SK-N-SH (cell line): ENCODE measurements at regions not wholly inside any gene's neighbourhood (a gene's known extent, or its start where the extent isn't known, plus 50 kb on each side); places are given as distances from the start of the nearest gene placed in this dataset.

Experiments
- CTCF ChIA-PET: fragments of 300-600, 350-600 bp; formaldehyde crosslinking; extraction: SDS; loops from one replicate; lab custom pipeline; 2021; lab: Yijun Ruan, JAX
- POLR2A ChIA-PET: fragments of 350-600 bp; sonication (Branson Sonifier 250); formaldehyde crosslinking; extraction: SDS; loops from one replicate; lab custom pipeline; 2020; ENCODE audit warnings: antibody characterized with exemption, inconsistent platforms; lab: Yijun Ruan, JAX
- DNase-seq: peaks from one replicate; pipeline ENCODE4 v3.0.0; 2012
- H2AFZ ChIP-seq: fragments of 200-600 bp; sonication (generic); 2 replicates; pipeline ENCODE4 v1.8.1; 2016; ENCODE audit warnings: antibody characterized with exemption, mild to moderate bottlenecking, low read depth
- H3F3A ChIP-seq: fragments of 200-600 bp; sonication (generic); replicated peaks from 2 replicates; pipeline ENCODE3; 2016; ENCODE audit warnings: antibody characterized with exemption, mild to moderate bottlenecking; ENCODE audit not compliant: insufficient read depth
- H3K27ac ChIP-seq, 2 experiments: fragments of 200-500 bp in 1 of 2; fragments of 200-600 bp in 1 of 2; sonication (Bioruptor generic) in 1 of 2; sonication (generic), shearing (Covaris generic) in 1 of 2; 2 replicates each; pipeline versions ENCODE4 v1.5.1 to v1.6.1; 2014 to 2016; ENCODE audit warnings: low read depth in 2 of 2, inconsistent platforms in 1 of 2, low read length in 1 of 2, mild to moderate bottlenecking in 1 of 2, mixed read lengths in 1 of 2
- H3K27me3 ChIP-seq: fragments of 200-600 bp; sonication (generic), shearing (Covaris generic); 2 replicates; pipeline ENCODE4 v1.6.1; 2016; ENCODE audit warnings: mixed run types; ENCODE audit not compliant: insufficient read depth
- H3K36me3 ChIP-seq, 2 experiments: fragments of 200-500 bp in 1 of 2; fragments of 200-600 bp in 1 of 2; sonication (Bioruptor generic) in 1 of 2; sonication (generic) in 1 of 2; replicated peaks in 1 of 2; 2 replicates each; pipeline versions ENCODE3 to v1.5.1; 2014 to 2016; ENCODE audit warnings: low read length in 1 of 2, mild to moderate bottlenecking in 1 of 2; ENCODE audit not compliant: insufficient read depth in 2 of 2, control insufficient read depth in 1 of 2
- H3K4me1 ChIP-seq, 2 experiments: fragments of 200-500 bp in 1 of 2; fragments of 200-600 bp in 1 of 2; sonication (Bioruptor generic) in 1 of 2; sonication (generic), shearing (Covaris generic) in 1 of 2; 2 replicates each; pipeline versions ENCODE4 v1.5.1 to v1.6.1; 2014 to 2016; ENCODE audit warnings: low read depth in 1 of 2, low read length in 1 of 2, mixed run types in 1 of 2; ENCODE audit not compliant: insufficient read depth in 2 of 2, control insufficient read depth in 1 of 2
- H3K4me2 ChIP-seq: fragments of 200-600 bp; sonication (generic), shearing (Covaris generic); 2 replicates; pipeline ENCODE4 v1.6.1; 2017; ENCODE audit warnings: mixed run types
- H3K4me3 ChIP-seq, 2 experiments: fragments of 200-500 bp in 1 of 2; fragments of 200-600 bp in 1 of 2; sonication (Bioruptor generic) in 1 of 2; sonication (generic), shearing (Covaris generic) in 1 of 2; 2 replicates each; pipeline versions ENCODE4 v1.5.1 to v1.8.1; 2014 to 2016; ENCODE audit warnings: low read depth in 2 of 2, inconsistent platforms in 1 of 2, low read length in 1 of 2, mild to moderate bottlenecking in 1 of 2, mixed read lengths in 1 of 2, moderate library complexity in 1 of 2
- H3K79me2 ChIP-seq: fragments of 200-600 bp; sonication (generic); 2 replicates; pipeline ENCODE4 v1.8.1; 2017; ENCODE audit warnings: mild to moderate bottlenecking; ENCODE audit not compliant: insufficient read depth
- H3K9ac ChIP-seq: fragments of 200-600 bp; sonication (generic); 2 replicates; pipeline ENCODE4 v1.6.1; 2017; ENCODE audit warnings: mixed run types
- H3K9me2 ChIP-seq: fragments of 200-600 bp; sonication (generic); 2 replicates; pipeline ENCODE4 v1.6.1; 2017; ENCODE audit warnings: mixed run types
- H3K9me3 ChIP-seq: fragments of 200-600 bp; sonication (generic); 2 replicates; pipeline ENCODE4 v1.6.1; 2017; ENCODE audit warnings: mixed run types, mild to moderate bottlenecking, moderate library complexity
- H4K20me1 ChIP-seq: fragments of 200-600 bp; sonication (generic); 2 replicates; pipeline ENCODE4 v1.6.1; 2017; ENCODE audit warnings: mild to moderate bottlenecking, mixed run types; ENCODE audit not compliant: insufficient read depth
- EP300 ChIP-seq, 2 experiments: IDR thresholded peaks; 2 replicates each; pipeline versions ENCODE4 v1.4.0 to v1.6.1; 2012; ENCODE audit warnings: borderline replicate concordance in 1 of 2, low read depth in 1 of 2, low read length in 1 of 2
- FOSL2 ChIP-seq: IDR thresholded peaks from 2 replicates; pipeline ENCODE4 v1.4.0; 2012; ENCODE audit warnings: low read depth, mild to moderate bottlenecking, moderate library complexity, borderline replicate concordance
- FOXJ3 ChIP-seq: sonication (generic); formaldehyde crosslinking; IDR thresholded peaks from 2 replicates; pipeline ENCODE4 v1.5.1; 2020; ENCODE audit warnings: mild to moderate bottlenecking, missing genetic modification reagents
- MXI1 ChIP-seq: IDR thresholded peaks from 2 replicates; pipeline ENCODE4 v1.6.1; 2012; ENCODE audit warnings: mild to moderate bottlenecking, low read depth, low read length, improper control_type of control experiment
- NFIC ChIP-seq: IDR thresholded peaks from 2 replicates; pipeline ENCODE4 v1.4.0; 2012; ENCODE audit warnings: borderline replicate concordance
- NRF1 ChIP-seq: IDR thresholded peaks from 2 replicates; pipeline ENCODE4 v1.6.1; 2012; ENCODE audit warnings: low read depth, mild to moderate bottlenecking, low read length
- POLR2AphosphoS5 ChIP-seq: IDR thresholded peaks from 2 replicates; pipeline ENCODE4 v1.6.1; 2012; ENCODE audit warnings: low read depth, low read length
- RXRA ChIP-seq: IDR thresholded peaks from 2 replicates; pipeline ENCODE4 v1.4.0; 2012; ENCODE audit warnings: low read depth, mild to moderate bottlenecking, borderline replicate concordance
- SMC3 ChIP-seq: IDR thresholded peaks from 2 replicates; pipeline ENCODE4 v1.6.1; 2012; ENCODE audit warnings: low read depth, low read length, improper control_type of control experiment
- TCF12 ChIP-seq: IDR thresholded peaks from 2 replicates; pipeline ENCODE4 v1.4.0; 2012
- USF2 ChIP-seq: fragments of 150-350 bp; IDR thresholded peaks from 2 replicates; pipeline ENCODE4 v1.6.1; 2017; ENCODE audit warnings: antibody characterized with exemption, low read length, low read depth, borderline replicate concordance
- WGBS: methylation state at CpG from one replicate; pipeline ENCODE4 v1.1.6; 2017; ENCODE audit warnings: low lambda C conversion rate; 5-methylcytosine and 5-hydroxymethylcytosine counted together
- TF ChIP-seq, protein P1 (sequence below): IDR thresholded peaks from 2 replicates; pipeline ENCODE4 v1.4.0; 2012; ENCODE audit warnings: low read depth, borderline replicate concordance
- TF ChIP-seq, protein P2 (sequence below): fragments of 200-600 bp; sonication (generic); IDR thresholded peaks from 2 replicates; pipeline ENCODE4 v1.6.1; 2017; ENCODE audit warnings: antibody characterized with exemption, mild to moderate bottlenecking, moderate library complexity
- TF ChIP-seq, protein P3 (sequence below): IDR thresholded peaks from 2 replicates; pipeline ENCODE4 v1.4.0; 2012; ENCODE audit warnings: low read depth
- TF ChIP-seq, protein P4 (sequence below): IDR thresholded peaks from 2 replicates; pipeline ENCODE4; 2012

DNA sequence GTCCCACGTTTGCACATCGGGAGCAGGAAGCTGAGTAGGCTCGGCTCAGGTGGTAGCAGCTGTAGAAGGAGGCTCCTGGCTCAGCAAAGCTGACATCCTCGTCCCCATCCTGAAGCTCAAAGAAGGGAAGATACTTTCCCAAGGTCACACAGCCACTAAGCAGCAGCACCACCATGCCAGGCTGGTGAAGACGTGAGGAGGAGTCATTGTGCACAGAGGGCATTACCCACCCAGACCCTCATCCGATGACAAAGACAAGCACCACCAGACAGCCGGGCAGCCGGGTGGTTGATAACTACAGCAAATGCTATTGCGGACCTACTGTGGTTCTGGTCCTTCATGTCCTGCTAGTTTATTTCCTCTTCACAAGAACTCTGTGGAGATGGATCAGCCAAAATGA, 186.9 kb downstream of the MATN1 start:
- H3K9ac ChIP-seq: no peak overlapping the region
- H3K4me3 ChIP-seq: no peak overlapping the region
- no peak for DNase-seq
- H3K27me3 ChIP-seq: no peaks in the 10 kb centered on the region
- no peak overlapping the region for H2AFZ ChIP-seq
- CTCF ChIA-PET: no interaction called here
- TF ChIP-seq, protein P1, sequence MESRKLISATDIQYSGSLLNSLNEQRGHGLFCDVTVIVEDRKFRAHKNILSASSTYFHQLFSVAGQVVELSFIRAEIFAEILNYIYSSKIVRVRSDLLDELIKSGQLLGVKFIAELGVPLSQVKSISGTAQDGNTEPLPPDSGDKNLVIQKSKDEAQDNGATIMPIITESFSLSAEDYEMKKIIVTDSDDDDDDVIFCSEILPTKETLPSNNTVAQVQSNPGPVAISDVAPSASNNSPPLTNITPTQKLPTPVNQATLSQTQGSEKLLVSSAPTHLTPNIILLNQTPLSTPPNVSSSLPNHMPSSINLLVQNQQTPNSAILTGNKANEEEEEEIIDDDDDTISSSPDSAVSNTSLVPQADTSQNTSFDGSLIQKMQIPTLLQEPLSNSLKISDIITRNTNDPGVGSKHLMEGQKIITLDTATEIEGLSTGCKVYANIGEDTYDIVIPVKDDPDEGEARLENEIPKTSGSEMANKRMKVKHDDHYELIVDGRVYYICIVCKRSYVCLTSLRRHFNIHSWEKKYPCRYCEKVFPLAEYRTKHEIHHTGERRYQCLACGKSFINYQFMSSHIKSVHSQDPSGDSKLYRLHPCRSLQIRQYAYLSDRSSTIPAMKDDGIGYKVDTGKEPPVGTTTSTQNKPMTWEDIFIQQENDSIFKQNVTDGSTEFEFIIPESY: no peak
- TF ChIP-seq NRF1 (no peak), FOSL2 (no peak), RXRA (no peak), MXI1 (no peak)
- no peak overlapping the region for H3K27ac ChIP-seq
- no peaks in the 10 kb centered on the region for H3K9me3 ChIP-seq
- no peaks in the 10 kb centered on the region for H3K36me3 ChIP-seq
- no peaks in the 10 kb centered on the region for H3F3A ChIP-seq
- no peaks in the 10 kb centered on the region for H3K79me2 ChIP-seq
- POLR2A ChIA-PET: no interaction called here
- H3K4me2 ChIP-seq: no peak overlapping the region
- no peaks in the 10 kb centered on the region for H4K20me1 ChIP-seq
- no peaks in the 10 kb centered on the region; a peak in 1 of 4 replicates for H3K4me1 ChIP-seq
- H3K9me2 ChIP-seq: no peaks in the 10 kb centered on the region
- 27% methylated on average over 5 of the region's 9 CpGs for WGBS

DNA sequence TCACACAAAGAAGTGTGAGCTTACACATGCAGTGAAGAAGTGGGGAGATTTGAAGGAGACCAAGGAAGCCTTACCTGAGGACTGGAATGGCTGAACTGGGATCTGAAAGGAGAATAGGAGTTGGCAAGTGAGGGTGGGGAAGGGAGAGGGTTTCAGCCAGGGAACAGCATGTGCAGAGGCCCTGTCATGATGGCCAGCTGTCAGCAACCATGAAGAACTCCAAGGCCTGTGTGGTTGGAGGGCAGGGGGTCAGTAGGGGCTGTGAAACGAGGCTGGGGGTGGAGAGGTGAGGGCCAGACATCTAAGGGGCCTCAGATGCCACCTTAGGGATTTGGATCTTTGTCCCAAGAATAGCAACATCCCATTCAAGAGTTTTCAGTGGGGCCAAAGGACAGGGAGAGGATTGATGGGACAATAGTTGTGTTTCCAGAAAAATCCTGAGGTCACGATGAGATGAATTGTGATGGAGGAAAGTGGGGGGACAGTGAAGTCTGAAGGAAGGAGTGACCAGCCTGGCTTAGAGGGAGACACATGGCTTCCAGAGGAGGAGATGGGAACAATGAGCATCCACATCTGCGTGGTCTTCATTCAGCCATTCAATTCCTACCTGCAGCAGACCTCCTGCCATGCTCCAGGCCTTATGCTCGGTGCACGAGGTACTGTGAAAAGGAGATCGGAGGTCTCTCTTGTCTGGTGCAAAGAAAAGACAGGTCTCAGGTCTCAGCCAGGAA, 187.6 kb downstream of the MATN1 start:
- Histone ChIP-seq H3K27ac (no peak overlapping the region), H3K36me3 (no peaks in the 10 kb centered on the region), H3K9ac (no peak overlapping the region), H3K27me3 (no peaks in the 10 kb centered on the region), H4K20me1 (no peaks in the 10 kb centered on the region), H3K9me3 (no peaks in the 10 kb centered on the region), H3K4me3 (no peak overlapping the region), H3K4me2 (no peak overlapping the region), H2AFZ (no peak overlapping the region), H3K79me2 (no peaks in the 10 kb centered on the region), H3K4me1 (no peaks in the 10 kb centered on the region; a peak in 1 of 4 replicates), H3K9me2 (no peaks in the 10 kb centered on the region), H3F3A (no peaks in the 10 kb centered on the region)
- ChIA-PET POLR2A (no interaction called here), CTCF (no interaction called here)
- 11% methylated on average over 5 of the region's 6 CpGs for WGBS
- no peak for DNase-seq
- TF ChIP-seq FOSL2: no peak
- TF ChIP-seq, protein P2, sequence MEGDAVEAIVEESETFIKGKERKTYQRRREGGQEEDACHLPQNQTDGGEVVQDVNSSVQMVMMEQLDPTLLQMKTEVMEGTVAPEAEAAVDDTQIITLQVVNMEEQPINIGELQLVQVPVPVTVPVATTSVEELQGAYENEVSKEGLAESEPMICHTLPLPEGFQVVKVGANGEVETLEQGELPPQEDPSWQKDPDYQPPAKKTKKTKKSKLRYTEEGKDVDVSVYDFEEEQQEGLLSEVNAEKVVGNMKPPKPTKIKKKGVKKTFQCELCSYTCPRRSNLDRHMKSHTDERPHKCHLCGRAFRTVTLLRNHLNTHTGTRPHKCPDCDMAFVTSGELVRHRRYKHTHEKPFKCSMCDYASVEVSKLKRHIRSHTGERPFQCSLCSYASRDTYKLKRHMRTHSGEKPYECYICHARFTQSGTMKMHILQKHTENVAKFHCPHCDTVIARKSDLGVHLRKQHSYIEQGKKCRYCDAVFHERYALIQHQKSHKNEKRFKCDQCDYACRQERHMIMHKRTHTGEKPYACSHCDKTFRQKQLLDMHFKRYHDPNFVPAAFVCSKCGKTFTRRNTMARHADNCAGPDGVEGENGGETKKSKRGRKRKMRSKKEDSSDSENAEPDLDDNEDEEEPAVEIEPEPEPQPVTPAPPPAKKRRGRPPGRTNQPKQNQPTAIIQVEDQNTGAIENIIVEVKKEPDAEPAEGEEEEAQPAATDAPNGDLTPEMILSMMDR: no peak
- TF ChIP-seq, protein P3, sequence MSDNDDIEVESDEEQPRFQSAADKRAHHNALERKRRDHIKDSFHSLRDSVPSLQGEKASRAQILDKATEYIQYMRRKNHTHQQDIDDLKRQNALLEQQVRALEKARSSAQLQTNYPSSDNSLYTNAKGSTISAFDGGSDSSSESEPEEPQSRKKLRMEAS: no peak
- TF ChIP-seq USF2: no peak
- TF ChIP-seq SMC3: no peak
- TF ChIP-seq NFIC: no peak
- no peak for TF ChIP-seq POLR2AphosphoS5
- TF ChIP-seq TCF12: no peak
- TF ChIP-seq, protein P4, sequence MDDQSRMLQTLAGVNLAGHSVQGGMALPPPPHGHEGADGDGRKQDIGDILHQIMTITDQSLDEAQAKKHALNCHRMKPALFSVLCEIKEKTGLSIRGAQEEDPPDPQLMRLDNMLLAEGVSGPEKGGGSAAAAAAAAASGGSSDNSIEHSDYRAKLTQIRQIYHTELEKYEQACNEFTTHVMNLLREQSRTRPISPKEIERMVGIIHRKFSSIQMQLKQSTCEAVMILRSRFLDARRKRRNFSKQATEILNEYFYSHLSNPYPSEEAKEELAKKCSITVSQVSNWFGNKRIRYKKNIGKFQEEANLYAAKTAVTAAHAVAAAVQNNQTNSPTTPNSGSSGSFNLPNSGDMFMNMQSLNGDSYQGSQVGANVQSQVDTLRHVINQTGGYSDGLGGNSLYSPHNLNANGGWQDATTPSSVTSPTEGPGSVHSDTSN: no peak
- TF ChIP-seq FOXJ3: no peak
- no peak for TF ChIP-seq EP300 (IDR thresholded peaks at IDR 0.05; ENCODE audit: borderline replicate concordance in 1 of 2, low read depth in 1 of 2, low read length in 1 of 2)
